AG09319 (cell line): ENCODE measurements at regions not wholly inside any gene's neighbourhood (a gene's known extent, or its start where the extent isn't known, plus 50 kb on each side); places are given as distances from the start of the nearest gene placed in this dataset.

Experiments
- DNase-seq: peaks from one replicate; pipeline ENCODE4 v3.0.0-alpha.2; 2010; ENCODE audit warnings: low read depth; ENCODE audit errors: extremely low read depth
- TF ChIP-seq, protein P1 (sequence below): IDR thresholded peaks from 2 replicates; pipeline ENCODE4 v1.5.1; 2011; ENCODE audit warnings: low read depth, mild to moderate bottlenecking, inconsistent platforms, low read length, moderate library complexity

DNA sequence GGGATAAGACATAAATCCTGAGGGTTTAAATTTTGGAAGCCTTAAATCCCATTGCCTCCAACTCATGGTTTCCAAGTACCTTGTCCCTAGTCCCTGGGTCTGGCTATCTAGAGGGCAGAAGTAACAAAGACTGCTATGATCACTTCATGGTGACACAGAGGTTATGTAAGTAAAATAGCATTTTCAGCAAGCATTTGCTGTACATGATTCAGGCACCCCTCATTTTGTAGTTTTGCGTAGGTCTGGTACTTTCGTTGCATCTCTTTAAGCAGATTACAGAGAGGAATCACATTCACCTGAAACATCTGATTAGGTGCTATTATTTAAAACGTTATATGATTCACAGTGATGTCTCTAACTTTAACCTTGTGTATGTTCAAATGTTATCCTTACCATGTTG, 480.1 kb downstream of the XIRP2 start:
- DNase-seq = no peak
- TF ChIP-seq, protein P1, sequence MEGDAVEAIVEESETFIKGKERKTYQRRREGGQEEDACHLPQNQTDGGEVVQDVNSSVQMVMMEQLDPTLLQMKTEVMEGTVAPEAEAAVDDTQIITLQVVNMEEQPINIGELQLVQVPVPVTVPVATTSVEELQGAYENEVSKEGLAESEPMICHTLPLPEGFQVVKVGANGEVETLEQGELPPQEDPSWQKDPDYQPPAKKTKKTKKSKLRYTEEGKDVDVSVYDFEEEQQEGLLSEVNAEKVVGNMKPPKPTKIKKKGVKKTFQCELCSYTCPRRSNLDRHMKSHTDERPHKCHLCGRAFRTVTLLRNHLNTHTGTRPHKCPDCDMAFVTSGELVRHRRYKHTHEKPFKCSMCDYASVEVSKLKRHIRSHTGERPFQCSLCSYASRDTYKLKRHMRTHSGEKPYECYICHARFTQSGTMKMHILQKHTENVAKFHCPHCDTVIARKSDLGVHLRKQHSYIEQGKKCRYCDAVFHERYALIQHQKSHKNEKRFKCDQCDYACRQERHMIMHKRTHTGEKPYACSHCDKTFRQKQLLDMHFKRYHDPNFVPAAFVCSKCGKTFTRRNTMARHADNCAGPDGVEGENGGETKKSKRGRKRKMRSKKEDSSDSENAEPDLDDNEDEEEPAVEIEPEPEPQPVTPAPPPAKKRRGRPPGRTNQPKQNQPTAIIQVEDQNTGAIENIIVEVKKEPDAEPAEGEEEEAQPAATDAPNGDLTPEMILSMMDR = no peak

GRCh38 chr2:167365216-167365615, 476.9 kb downstream of the XIRP2 start:
- DNase-seq = no peak
- TF ChIP-seq, protein P1 = no peak

DNA sequence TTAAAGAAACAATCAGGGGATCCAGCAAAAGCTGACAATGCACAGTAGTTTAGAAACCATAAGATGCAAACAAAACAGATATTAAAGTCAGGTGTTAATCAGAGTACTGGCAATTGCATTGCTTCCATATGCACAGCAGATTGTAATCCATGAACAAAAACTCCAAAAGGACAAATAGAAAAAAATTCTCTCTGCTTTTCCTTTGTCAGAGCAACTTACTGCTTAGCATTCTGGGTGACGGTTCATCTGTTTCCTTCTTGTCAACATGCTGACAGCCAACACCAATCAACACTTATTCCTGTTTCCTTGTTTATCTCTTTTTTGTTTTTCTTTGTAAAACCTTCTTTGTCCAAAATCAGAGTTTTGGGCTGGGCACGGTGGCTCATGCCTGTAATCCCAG, 473.1 kb downstream of the XIRP2 start:
- TF ChIP-seq, protein P1 = no peak
- no peak for DNase-seq

- TF ChIP-seq, protein P1 = no peak
- no peak for DNase-seq
Measured at GRCh38 chr2:167355821-167356220, 467.5 kb downstream of the XIRP2 start.

DNA sequence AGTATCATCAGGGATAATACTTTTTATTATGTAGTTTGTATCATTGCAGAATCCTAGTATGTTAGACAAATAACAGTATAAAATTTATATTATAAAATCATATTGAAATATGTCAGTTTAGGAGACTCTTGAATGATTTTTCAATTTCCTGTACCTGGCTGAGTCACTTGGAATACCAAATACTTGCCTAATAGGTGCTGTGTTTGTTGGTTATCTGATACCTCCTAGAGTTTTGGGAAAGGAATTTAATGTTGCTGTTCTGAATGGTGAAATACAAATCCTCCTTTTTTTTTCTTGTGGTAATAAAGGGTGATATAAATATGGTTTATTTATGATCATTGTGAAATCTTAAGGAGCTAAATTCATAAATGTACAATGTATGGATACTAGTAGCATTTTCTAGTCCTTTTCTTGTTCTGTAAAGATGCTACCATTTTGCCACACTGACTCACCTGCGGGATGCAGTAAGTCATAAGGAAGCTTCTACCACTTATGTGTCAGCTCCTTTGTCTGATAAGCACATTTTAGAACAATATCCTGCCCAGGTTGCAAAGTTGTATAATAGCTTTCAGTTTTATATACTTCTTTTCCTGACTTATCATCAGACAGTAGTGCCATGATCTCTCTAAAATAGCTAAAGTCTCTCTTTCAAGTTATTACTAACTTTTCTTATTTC, 465.5 kb downstream of the XIRP2 start:
- DNase-seq = no peak
- TF ChIP-seq, protein P1 = no peak

GRCh38 chr2:167345559-167345958, 457.3 kb downstream of the XIRP2 start:
- DNase-seq = no peak
- TF ChIP-seq, protein P1 = no peak

- TF ChIP-seq, protein P1 = no peak
- DNase-seq = no peak
Measured at GRCh38 chr2:167342769-167343168, 454.5 kb downstream of the XIRP2 start.
